ENCODE measurements at regions not wholly inside any gene's neighbourhood (a gene's known extent, or its start where the extent isn't known, plus 50 kb on each side); places are given as distances from the start of the nearest gene placed in this dataset.

- TF ChIP-seq POLR2AphosphoS5 (IDR thresholded peaks at IDR 0.05; ENCODE audit: low read depth, low read length) (no peak), POLR2A (IDR thresholded peaks at IDR 0.05; ENCODE audit: low read depth, low read length) (no peak), TAF1 (IDR thresholded peaks at IDR 0.05; ENCODE audit: low read depth, low read length) (no peak), SPI1 (IDR thresholded peaks at IDR 0.05; ENCODE audit: low read depth, low read length) (no peak)
Measured at GRCh38 chr3:159675285-159675684, 313.4 kb upstream of the IL12A start.
